ENCODE measurements at regions not wholly inside any gene's neighbourhood (a gene's known extent, or its start where the extent isn't known, plus 50 kb on each side); places are given as distances from the start of the nearest gene placed in this dataset.

DNA sequence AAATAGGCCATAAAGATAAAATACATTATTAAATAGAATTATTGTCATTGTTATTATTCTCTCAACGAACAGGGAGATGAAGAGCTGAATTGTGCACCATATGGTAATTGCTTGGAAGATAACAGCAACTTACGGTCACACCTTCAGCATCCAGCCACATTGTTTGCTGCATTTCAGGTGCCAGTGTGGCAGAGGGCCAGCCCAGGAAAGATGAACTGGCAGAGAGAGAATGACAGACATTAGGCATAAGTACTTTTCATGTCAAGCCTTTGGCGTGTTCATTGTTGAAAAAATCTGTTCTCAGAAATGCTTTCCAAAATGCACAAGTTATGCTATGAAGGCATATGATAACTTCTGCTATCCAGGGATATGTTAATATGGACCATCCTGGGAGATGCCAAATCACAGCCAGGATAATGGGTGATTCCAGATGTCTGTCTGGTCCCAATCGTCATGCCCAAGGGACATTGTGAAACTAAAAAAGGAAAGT, 748.6 kb upstream of the PIK3C3 start:
- no peak for DNase-seq

DNA sequence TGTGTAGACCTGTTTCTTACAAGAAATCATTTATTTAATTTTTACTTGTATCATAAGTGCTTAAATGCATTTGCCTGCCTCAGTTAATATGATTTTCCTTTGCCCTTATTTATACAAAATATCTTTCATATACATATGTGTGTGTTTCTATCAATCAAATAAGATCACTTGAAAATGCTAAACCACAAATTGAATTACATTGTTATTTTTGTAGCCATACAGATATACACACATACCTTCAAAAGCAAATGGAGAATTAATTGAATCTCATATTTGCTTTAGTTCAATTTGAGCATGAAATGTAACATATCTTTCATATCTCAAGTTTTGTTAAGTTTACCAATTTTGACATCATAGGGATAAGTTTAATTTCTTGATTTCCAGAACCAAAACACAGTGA, 755.8 kb upstream of the PIK3C3 start:
- DNase-seq = no peak

DNA sequence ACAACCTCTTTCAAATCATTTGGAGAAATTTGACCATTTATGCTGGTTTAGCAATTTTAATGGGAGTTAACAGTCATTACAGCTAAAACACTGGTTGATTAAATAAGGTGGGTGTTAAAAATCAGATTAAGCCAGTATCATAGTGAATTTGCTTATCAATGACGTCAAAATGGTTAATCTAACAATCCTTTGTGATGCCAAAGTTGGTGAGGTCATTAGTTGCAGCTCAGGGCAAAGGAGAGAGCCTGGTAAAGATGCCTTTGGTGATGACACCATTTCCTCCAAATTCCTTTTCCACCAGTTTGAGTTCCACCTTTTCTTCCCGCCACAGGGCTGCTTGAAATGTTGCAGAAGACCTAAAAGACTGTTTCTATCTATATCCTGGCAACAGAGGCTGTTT, 757.1 kb upstream of the PIK3C3 start:
- no peak for DNase-seq

DNA sequence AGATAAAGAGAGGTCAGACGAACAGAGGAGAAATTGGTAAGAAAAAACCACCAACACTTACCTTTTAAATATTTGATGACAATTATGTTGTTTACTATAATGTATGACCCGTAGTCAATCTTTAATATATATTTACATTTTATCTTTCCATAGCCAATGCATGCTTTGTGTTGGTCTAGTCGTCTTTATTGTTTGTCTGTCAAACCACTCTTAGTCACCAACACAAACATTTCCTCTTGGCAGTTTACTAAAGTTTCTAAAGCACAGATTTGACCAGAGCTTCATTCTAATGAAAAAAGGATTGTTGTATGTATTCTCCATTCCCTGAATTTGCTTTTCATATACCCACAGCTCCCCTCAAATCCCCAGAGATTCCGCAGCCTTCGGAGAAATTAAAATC, 784.7 kb upstream of the PIK3C3 start:
- no peak for DNase-seq

DNA sequence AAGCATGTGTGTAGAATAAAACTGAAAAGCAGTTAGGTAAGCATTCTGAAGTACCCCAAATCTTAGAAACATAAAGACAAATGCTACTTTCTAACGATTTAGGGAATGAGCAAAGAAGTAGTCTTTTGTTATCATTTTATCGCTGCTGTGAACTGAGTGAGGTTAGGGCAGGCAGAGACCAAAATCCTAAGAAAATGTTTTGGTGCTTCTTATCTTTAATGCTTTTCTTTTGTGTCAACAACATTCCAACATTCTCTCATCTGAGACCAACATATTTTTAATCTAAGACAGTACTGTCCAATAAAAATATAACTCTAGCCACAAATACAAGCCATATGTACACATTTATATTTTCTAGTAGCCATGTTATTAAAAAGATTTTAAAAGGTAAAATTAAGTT, 789.4 kb upstream of the PIK3C3 start:
- no peak for DNase-seq

DNA sequence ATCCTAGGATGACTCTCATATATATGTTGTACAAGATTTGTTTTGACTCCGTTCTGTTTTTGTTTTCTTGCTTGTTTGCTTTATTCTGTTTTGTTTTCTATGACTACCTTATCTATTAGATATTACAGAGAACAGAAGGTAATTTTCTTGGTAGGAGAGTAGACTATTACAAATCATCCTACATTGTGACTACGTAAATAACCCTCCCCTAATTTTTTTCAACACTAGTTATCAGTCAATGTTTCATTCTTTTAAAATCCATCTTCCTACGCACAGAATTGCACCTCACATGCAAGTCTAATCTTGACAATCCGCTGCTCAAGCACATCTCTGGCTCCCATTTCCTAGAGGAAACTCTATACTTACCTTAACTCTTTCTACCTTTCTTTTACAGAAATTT, 792.3 kb upstream of the PIK3C3 start:
- no peak for DNase-seq

DNA sequence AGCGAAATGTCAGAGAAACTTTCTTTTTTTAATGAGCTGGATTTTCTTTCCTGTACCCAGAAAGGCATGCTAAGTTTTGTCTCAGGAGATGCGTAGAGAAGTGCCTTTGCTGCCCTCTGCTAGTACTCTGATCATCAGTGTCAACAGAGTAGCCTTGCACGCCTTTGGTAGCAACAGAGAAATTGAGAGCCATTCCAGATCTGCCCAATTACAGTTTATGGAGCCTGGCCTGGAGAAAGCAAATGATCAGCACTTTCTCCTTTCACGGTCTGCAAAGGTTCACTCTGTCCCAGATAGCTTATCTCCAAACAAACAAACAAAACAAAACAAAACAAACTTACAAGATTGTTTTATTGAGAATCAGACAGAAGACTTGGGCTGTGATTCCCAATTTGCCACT, 792.8 kb upstream of the PIK3C3 start:
- no peak for DNase-seq

DNA sequence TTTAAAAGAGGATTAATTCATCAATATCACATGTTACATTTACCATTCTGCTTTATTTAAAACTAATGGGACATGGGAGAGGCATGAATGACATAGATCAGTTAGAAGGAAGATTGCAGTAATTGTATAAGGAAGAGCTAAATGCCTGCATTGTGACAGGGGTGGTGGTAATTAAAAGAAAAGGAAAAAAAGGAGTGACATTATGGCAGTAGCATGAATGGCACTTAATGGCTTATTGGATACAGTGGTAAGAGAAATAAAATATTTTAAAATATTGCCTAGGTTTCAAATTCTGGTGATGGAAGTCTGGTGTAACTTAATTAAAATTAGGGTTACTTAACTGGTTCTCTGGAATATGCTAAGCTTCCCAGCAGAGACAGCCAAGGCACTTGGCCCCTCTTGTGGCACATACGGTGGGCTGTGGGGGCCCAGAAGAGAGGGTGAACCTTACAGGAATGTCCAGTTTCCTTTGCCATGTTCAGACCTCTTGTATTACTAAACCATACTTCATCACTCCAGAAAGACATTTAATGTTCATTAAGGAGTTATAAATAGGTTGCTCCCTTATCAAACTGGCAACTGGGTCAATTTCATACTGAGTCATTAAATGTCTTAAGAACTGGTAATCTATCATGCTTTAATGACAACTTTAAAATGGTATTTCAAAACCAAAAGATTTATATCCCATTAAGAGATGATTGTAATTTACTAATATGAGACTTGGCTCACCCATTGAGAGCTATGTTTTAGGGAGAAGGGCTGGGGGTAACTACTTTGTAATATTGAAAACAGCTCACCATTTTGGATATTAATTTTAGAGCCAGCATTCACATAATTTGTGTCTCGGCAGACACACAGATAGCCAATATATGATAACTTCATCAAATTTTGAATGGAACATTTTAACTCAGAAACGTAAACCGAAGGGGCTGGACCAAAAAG, 798.9 kb upstream of the PIK3C3 start:
- DNase-seq = no peak

DNA sequence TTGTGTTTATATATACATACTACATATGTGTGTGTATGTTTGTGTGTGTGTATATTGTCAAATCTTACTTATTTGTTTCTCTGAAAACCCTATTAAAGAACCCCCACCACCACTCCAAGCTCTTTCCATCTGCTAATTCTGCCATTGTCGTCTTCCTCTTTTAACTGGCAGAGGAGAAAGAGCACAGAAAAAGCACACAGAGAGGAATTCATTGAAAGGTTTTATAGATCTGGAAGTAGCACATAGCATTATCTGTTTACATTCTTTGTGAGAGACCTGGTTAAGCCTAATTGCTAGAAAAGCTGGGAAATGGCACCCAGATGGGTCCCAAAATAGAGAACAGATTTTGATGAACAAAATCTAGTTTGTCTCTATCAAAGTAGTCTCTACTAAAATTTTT, 800.0 kb upstream of the PIK3C3 start:
- DNase-seq = no peak

DNA sequence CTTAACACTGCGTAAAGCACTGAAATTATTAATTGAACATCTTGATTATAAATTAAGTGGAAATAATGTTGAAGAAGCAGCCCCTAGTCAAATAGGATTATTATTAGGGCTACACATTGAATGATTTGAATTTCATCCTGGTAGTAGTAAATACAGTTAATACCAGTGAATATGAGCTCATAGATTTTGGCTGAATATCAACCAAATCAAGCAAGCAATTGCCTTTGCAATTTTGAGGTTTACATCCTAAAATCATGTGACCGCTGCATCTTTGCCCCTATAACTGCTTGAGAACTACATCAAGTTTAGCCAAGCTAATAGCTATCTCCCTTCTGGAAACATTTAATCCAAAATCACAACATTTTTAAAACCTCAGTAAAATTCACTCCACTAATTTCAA, 801.2 kb upstream of the PIK3C3 start:
- no peak for DNase-seq

DNA sequence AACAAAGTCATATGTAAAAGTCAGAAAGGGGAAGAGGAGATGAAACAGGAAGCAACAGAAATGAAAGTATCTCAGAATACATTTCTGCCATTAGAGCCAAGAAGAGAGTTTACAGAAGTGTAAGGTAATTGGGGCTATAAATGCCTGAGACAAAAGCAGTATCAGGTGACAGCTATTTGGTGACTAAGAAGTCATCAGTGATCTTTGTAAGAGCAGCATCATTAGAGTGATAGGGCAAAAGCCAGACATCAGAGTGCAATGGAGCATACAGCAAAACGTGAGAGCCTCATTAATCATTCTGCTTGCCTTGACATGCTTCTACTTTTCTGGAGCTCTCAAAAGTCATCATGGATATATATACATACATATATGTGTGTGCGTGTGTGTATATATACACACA, 804.7 kb upstream of the PIK3C3 start:
- DNase-seq = peak; percentile 92

DNA sequence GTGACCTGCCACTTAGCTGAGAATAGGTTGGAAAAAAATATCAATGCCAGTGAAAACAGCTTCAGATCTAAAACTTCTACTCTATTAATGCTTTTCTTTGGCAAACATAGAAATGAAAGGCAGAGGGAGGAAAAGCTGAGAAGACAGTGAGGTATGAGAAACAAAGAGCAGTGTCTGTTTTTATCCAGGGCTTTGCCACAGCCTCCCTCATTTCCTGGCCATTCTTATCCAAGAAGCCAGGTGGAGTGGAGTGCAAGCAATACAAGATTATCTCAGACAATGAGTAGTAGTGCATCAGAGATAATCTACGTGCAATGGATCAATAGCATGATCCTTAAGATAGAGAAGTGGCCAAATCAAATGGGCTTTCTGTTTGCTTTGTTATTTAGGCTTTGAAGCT, 808.7 kb upstream of the PIK3C3 start:
- peak; percentile 19 for DNase-seq

DNA sequence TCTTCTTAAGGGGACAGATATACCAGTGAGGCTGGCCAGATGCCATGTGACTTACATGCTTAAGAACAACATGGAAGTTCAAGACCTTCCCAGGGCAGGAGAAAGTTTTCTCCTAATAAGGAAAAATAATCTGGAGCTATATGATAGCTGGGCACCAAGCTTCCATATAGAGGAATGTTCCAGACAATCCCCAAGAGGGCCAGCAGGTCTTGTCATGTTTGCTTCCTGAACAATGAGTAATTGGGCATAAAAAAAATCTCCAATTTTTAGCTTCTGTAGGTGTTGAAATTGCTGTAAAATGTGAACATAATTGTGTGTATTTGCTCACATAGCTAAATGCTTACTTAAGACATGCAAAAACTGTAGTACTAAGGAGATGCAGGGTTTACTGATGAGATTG, 809.5 kb upstream of the PIK3C3 start:
- no peak for DNase-seq

DNA sequence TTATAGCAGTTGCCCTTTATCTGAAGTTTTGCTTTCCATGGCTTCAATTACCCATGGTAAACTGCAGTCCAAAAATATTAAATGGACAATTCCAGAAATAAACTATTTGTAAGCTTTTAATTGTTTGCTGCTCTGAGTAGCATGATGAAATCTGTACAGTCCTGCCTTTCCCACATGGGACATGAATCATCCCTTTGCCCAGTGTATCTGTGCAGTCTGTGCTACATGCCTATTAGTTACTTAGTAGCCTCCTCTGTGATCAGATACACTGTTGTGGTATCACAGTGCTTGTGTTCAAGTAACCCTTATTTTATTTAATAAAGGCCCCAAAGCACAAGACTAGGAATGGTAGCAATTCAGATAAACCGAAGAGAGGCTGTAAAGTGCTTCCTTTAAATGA, 810.6 kb upstream of the PIK3C3 start:
- DNase-seq = no peak

DNA sequence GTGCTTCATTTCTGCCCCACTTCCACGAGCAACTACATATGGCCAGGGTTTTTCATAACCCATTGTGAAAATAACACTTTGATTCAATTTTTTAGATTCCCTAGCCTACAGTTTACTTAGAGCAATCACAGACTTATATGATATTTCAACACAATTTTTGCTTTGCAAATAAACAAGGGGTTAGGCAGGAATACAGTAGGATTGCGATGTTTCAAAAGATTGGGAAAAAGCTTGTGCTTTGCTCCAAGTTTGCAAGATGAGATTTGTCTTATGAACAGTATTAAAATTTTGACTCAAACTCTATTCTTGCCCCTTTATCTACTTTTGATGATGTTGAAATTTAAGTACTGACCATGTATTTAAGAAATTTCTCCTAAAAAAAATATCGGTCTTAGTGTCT, 814.5 kb upstream of the PIK3C3 start:
- no peak for DNase-seq

DNA sequence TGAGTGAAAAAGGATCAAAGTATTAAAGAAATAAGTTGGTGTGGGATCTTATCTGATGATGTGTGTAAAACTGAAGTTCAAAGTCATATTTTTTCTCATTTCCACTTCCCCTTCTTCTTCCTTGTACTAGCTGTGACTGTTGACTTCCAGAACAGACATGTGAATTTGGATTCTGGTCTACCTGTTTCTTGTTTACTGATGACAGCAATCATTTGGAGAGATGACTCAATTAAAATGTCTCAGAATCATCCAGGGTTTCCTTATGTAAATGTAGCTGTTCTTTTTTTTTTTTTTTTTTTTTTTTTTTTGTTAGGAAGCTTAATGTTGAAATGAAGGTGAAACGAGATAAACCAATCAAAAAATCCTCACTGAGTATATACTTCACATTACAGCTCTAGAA, 819.9 kb upstream of the PIK3C3 start:
- no peak for DNase-seq

DNA sequence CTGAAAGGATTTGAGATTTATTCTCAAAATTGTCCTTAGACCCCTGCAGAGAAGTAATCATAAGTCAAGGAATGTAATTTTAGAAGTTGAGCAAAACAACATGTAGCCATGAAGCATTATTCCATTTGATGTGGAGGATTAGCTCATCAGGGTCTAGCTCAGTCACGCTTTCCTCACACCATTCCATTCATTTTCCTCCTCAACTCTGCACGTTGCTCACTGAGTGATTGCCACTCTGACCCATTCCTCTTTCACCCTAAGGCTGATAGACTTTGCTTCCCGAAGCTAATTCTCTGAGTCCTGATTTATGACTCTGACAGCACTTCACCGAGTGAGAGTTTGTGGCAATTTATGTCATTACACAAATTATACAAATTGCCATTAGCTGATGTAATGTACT, 820.6 kb upstream of the PIK3C3 start:
- no peak for DNase-seq

DNA sequence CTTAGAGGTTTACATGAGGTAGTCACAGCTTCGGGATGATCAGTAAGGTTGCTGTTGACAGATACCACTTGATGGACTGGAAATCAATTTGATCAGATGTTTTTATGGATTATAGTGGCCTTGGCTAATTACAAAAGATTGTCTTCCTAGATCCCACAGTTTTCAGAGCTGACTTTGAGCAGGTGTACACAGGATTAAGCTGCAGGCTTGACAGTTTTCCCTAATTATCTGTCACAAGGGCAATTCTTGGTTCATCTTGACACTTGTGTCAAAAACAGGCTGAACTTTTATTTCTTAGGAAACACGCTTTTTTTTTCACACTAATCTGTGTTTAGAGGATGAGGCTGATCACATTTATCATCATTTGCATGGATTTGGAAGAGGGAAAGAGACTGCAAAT, 824.0 kb upstream of the PIK3C3 start:
- DNase-seq = no peak

DNA sequence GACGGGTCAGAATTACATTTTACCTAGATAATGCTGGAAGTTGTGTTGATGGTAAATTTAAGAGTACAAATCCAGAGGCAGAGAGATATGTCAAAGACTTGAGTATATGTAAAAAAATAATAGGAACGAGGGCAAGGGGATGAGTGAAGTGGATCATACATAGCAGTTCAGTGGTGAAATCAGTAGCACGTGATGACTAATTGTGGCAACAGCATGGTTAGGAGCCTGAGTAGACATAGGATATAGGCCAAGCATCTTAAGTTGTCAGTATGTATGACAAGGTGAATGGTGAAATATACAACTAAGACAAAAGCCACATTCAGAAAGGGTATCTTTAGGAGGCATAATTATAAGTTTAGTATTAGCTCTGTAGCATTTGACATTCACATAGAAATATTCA, 826.5 kb upstream of the PIK3C3 start:
- no peak for DNase-seq

DNA sequence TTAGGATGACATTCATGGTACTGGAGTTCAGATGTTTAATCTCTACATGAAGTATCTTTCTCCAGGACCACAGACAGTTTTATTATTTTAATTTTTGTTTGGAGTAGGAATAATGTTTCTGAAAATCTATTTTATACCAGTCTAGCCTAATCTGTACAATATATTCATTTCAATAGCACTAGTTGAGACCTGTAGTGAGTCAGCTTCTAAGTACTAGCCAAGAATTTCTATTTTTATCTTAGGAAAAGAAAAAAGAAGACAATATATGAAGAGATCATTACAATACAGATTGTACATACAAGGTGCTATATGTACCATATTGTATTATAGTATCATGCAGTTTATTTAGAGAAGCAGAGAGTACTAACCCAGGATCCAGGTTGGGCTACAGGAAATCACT, 826.9 kb upstream of the PIK3C3 start:
- DNase-seq = no peak

DNA sequence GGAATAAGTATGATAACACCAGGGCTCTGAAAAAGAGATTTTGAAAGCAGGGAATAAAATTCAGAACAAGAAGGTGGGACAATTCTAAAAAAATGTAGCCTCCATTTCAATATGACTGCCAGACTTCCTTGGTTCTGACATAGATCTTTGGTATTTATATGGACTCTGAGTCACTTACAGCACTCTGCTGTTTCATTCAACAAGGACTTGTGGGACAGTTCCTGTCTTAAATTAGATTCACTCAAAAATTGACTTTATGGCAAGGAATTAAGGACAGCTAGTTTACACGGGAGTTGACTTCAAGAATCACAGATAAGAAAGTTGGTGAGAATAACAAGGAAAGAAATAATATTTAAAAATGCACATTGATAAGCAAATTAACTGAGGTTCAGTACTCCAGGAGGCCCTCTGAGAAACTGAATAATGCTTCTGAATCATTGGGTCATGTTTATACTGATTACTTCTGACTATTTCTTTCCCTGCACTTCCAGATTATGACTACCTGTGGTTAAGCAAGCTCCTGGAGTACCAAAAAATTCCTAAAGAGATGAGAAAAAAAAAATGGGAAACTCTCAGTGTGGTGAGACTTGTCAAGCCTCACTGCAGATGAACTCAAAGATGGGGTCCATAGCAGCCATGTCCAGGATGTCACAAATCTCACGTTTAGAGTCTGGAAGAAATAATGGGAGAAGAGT, 828.3 kb upstream of the PIK3C3 start:
- no peak for DNase-seq

DNA sequence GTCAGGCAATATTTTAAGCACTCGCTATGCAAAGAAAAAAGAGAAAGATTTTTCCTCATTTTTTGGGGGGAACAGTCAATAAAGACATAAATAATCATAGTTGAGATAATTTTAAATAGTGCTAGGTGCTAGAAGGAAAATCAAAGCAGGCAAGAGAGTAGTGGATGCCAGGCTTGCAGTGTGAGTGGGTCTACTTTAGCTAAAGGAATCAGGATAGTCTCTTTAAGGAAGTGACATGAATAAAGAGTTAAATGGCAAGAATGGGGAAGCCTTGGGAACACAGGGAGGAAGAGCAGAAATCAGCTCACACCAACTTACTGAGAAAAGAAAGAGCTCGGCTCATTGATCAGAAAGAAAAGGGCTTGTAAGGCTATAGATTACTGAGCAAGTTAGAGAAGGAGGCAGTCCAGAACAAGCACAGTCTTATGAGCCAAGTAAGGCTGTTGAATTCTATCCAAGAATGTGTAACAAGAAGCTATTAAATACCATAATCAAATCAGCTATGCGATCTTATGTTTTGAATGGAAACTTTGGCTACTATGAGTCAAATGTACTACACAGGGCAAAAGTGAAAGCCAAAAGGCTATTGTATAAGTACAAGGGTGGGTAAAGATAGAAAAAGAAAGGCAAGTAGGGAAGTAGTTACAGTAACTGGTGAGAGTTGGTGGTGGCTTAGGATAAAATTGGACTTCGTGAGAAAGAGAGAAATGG, 833.8 kb upstream of the PIK3C3 start:
- DNase-seq = no peak

DNA sequence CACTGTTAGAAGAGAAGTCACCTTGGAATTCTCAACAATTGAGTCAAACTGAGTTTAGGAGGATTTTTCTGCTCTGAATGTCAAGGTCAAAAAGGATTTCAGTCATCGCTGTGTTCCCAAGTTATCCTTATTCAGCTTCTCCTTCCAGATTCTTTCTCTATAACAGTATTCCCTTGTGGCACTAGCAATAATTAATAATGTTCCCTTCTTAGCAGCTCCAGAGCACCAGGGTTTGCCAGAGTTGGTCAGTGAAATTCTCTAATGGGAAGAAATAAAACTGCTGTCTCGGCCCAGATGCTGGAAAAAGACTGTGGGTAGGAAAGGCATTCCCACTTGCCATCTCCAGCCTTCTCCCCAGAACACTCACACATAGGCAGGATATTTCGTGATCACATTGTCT, 836.0 kb upstream of the PIK3C3 start:
- no peak for DNase-seq
